B cell (primary cell): ENCODE measurements at regions not wholly inside any gene's neighbourhood (a gene's known extent, or its start where the extent isn't known, plus 50 kb on each side); places are given as distances from the start of the nearest gene placed in this dataset.

Experiments used
- ATAC-seq: fragments of 200-7000 bp; cut with Tn5 transposase; one replicate; pipeline ENCODE4 v1.10.0; 2021; ENCODE audit warnings: low read depth, mild to moderate bottlenecking, moderate number of reproducible peaks, moderate library complexity
- CTCF ChIA-PET: fragments of 350-600 bp; sonication (Branson Sonifier 250); formaldehyde crosslinking; loops from one replicate; lab custom pipeline; 2021; ENCODE audit warnings: antibody characterized with exemption, inconsistent platforms; lab: Charles Lee
- POLR2A ChIA-PET: fragments of 350-600 bp; sonication (Branson Sonifier 250); formaldehyde crosslinking; loops from one replicate; lab custom pipeline; 2021; ENCODE audit warnings: antibody characterized with exemption; lab: Charles Lee
- DNase-seq: peaks from one replicate; pipeline ENCODE4 v3.0.0; 2013
- H2AFZ ChIP-seq: 2 replicates; pipeline ENCODE4 v1.6.1; 2012; ENCODE audit warnings: mild to moderate bottlenecking, low read depth, low read length; ENCODE audit not compliant: insufficient read depth, poor library complexity, severe bottlenecking
- H3K27ac ChIP-seq, 2 donors: 1 replicate in 1 of 2; 2 replicates in 1 of 2; pipeline ENCODE4 v1.5.1; 2012 to 2013; ENCODE audit warnings: low read length in 2 of 2, mild to moderate bottlenecking in 2 of 2, moderate library complexity in 1 of 2
- H3K27me3 ChIP-seq, 4 experiments: fragments of 200-600 bp in 1 of 4; sonication (generic) in 1 of 4; replicated peaks in 1 of 4; 1 replicate in 2 of 4; 2 replicates in 2 of 4; pipeline versions ENCODE4 v1.6.1 to v1.7.0; 2013 to 2016; ENCODE audit warnings: low read length in 3 of 4, mild to moderate bottlenecking in 2 of 4, mixed read lengths in 1 of 4, moderate library complexity in 1 of 4; ENCODE audit not compliant: insufficient read depth in 4 of 4, control insufficient read depth in 3 of 4; ENCODE audit errors: control extremely low read depth in 1 of 4
- H3K36me3 ChIP-seq, 2 experiments: replicated peaks in 1 of 2; 1 replicate in 1 of 2; 2 replicates in 1 of 2; pipeline versions ENCODE4 v1.6.1 to v1.7.1; 2013; ENCODE audit warnings: low read length in 1 of 2; ENCODE audit not compliant: insufficient read depth in 2 of 2, control insufficient read depth in 1 of 2; ENCODE audit errors: control extremely low read depth in 1 of 2, extremely low read depth in 1 of 2
- H3K4me1 ChIP-seq, 2 donors: fragments of 200-600 bp in 1 of 2; sonication (generic) in 1 of 2; 1 replicate in 1 of 2; 2 replicates in 1 of 2; pipeline versions ENCODE4 v1.5.1 to v1.6.1; 2013 to 2017; ENCODE audit warnings: low read length in 2 of 2; ENCODE audit not compliant: control insufficient read depth in 2 of 2, insufficient read depth in 2 of 2
- H3K4me2 ChIP-seq: replicated peaks from 2 replicates; pipeline ENCODE3; 2012; ENCODE audit warnings: mild to moderate bottlenecking, low read depth, low read length; ENCODE audit not compliant: poor library complexity, severe bottlenecking
- H3K4me3 ChIP-seq, 5 experiments: fragments of 200-600 bp in 1 of 5; sonication (generic) in 1 of 5; 1 replicate in 3 of 5; 2 replicates in 2 of 5; pipeline versions ENCODE4 v1.5.1 to v1.7.0; 2011 to 2016; ENCODE audit warnings: low read length in 4 of 5, mild to moderate bottlenecking in 4 of 5, low read depth in 2 of 5, control low read depth in 1 of 5, moderate library complexity in 1 of 5; ENCODE audit not compliant: insufficient read depth in 1 of 5; ENCODE audit errors: control extremely low read depth in 1 of 5, extremely low read depth in 1 of 5
- H3K79me2 ChIP-seq: fragments of 200-600 bp; sonication (generic); one replicate; pipeline ENCODE4 v1.6.0; 2016; ENCODE audit warnings: low read length; ENCODE audit not compliant: control insufficient read depth, insufficient read depth
- H3K9ac ChIP-seq: fragments of 200-600 bp; sonication (generic); 2 replicates; pipeline ENCODE4 v1.6.1; 2017; ENCODE audit warnings: mild to moderate bottlenecking, low read length, moderate library complexity
- H3K9me3 ChIP-seq, 3 donors: one replicate each; pipeline versions ENCODE4 v1.6.1 to v1.7.1; 2013; ENCODE audit warnings: low read length in 2 of 3; ENCODE audit not compliant: control insufficient read depth in 2 of 3, insufficient read depth in 1 of 3; ENCODE audit errors: control extremely low read depth in 1 of 3
- H4K20me1 ChIP-seq: 2 replicates; pipeline ENCODE4 v1.6.0; 2012; ENCODE audit warnings: mild to moderate bottlenecking, low read length; ENCODE audit not compliant: insufficient read depth, control insufficient read depth, poor library complexity, severe bottlenecking
- H3K27ac Mint-ChIP-seq: one replicate; pipeline ENCODE4 v1.8.0; 2021; ENCODE audit warnings: mixed read lengths
- H3K27me3 Mint-ChIP-seq: one replicate; pipeline ENCODE4 v1.8.0; 2021; ENCODE audit warnings: mixed read lengths
- H3K4me1 Mint-ChIP-seq: one replicate; pipeline ENCODE4 v1.8.0; 2021; ENCODE audit warnings: mixed read lengths
- H3K4me3 Mint-ChIP-seq: one replicate; pipeline ENCODE4 v1.8.0; 2021; ENCODE audit warnings: mixed read lengths
- H3K9me3 Mint-ChIP-seq: one replicate; pipeline ENCODE4 v1.8.0; 2022; ENCODE audit warnings: mixed read lengths; ENCODE audit not compliant: insufficient read depth
- EZH2 ChIP-seq: IDR thresholded peaks from 2 replicates; pipeline ENCODE4 v1.6.1; 2012; ENCODE audit warnings: borderline replicate concordance, low read depth, mild to moderate bottlenecking, moderate library complexity, low read length; ENCODE audit not compliant: insufficient read depth, poor library complexity, severe bottlenecking
- WGBS: methylation state at CpG from one replicate; pipeline ENCODE4 v1.1.5; 2013; ENCODE audit warnings: missing lambda C conversion rate; ENCODE audit not compliant: insufficient coverage; 5-methylcytosine and 5-hydroxymethylcytosine counted together
- intact Hi-C: fragments of 100-400 bp; cut with micrococcal nuclease; formaldehyde crosslinking; loops from one replicate; pipeline ENCODE4 v1.10.0; 2022
- TF ChIP-seq, protein P1 (sequence below): fragments of 200-600 bp; IDR thresholded peaks from one replicate; pipeline ENCODE4 v1.8.0; 2022; ENCODE audit warnings: antibody characterized with exemption, mild to moderate bottlenecking

DNA sequence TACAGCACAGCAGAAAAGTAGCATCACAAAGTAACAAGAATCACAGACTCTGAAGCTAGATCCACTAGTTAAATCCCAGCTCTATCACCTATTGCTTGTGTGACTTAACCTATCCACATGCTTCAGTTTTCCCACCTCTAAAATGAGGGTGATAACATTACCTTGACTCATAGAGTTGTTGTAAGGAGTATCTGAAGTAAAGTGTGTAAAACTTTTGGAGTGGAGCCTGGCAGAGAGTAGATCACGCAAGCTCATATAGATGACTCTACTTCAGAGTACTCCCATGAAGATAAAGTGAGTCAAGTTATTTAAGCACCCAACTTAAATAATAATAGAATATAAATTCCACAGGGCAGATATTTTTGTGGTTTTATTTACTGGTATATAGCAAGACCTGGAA is 94.5 kb upstream of the FER start:
- Mint-ChIP-seq H3K4me3 (no peak overlapping the region), H3K9me3 (no peaks in the 10 kb centered on the region), H3K4me1 (no peaks in the 10 kb centered on the region), H3K27me3 (peaks cover 16% of the 10 kb centered on the region), H3K27ac (no peak overlapping the region)
- Histone ChIP-seq H3K4me1 (no peaks in the 10 kb centered on the region), H4K20me1 (no peaks in the 10 kb centered on the region), H3K9me3 (no peaks in the 10 kb centered on the region), H3K36me3 (no peaks in the 10 kb centered on the region), H3K27ac (no peak overlapping the region), H3K27me3 (peaks cover 0 to 3% (median 0%) of the 10 kb centered on the region in 4 experiments), H3K79me2 (no peaks in the 10 kb centered on the region), H2AFZ (no peak overlapping the region), H3K9ac (no peak overlapping the region), H3K4me3 (no peak overlapping the region), H3K4me2 (no peak overlapping the region)
- ATAC-seq (no peak), DNase-seq (no peak)
- intact Hi-C loops = no loop called here
- no CpG with 5 or more reads among the region's 1 CpG for WGBS
- TF ChIP-seq, protein P1, sequence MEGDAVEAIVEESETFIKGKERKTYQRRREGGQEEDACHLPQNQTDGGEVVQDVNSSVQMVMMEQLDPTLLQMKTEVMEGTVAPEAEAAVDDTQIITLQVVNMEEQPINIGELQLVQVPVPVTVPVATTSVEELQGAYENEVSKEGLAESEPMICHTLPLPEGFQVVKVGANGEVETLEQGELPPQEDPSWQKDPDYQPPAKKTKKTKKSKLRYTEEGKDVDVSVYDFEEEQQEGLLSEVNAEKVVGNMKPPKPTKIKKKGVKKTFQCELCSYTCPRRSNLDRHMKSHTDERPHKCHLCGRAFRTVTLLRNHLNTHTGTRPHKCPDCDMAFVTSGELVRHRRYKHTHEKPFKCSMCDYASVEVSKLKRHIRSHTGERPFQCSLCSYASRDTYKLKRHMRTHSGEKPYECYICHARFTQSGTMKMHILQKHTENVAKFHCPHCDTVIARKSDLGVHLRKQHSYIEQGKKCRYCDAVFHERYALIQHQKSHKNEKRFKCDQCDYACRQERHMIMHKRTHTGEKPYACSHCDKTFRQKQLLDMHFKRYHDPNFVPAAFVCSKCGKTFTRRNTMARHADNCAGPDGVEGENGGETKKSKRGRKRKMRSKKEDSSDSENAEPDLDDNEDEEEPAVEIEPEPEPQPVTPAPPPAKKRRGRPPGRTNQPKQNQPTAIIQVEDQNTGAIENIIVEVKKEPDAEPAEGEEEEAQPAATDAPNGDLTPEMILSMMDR = no peak
- no peak for TF ChIP-seq EZH2
- POLR2A ChIA-PET = no interaction called here
- CTCF ChIA-PET = interaction anchor here (1.0 kb wide), 1 partner anchor 11 kb away, joined by 4 read pairs; no protein-coding TSS in a partner anchor

GRCh38 chr5:108650997-108651396 is 96.7 kb upstream of the FER start:
- ChIA-PET POLR2A (no interaction called here), CTCF (interaction anchor here (1.5 kb wide), 1 partner anchor 9 kb away, joined by 5 read pairs; no protein-coding TSS in a partner anchor)
- Histone ChIP-seq H3K9ac (no peak overlapping the region), H3K27ac (no peak overlapping the region), H4K20me1 (no peaks in the 10 kb centered on the region), H2AFZ (no peak overlapping the region), H3K4me3 (no peak overlapping the region), H3K27me3 (no peaks in the 10 kb centered on the region), H3K4me1 (no peaks in the 10 kb centered on the region), H3K4me2 (no peak overlapping the region), H3K9me3 (peaks cover 0 to 12% (median 11%) of the 10 kb centered on the region in 3 donors), H3K36me3 (no peaks in the 10 kb centered on the region), H3K79me2 (no peaks in the 10 kb centered on the region)
- TF ChIP-seq, protein P1 = no peak
- TF ChIP-seq EZH2 = no peak
- Mint-ChIP-seq H3K9me3 (peaks cover 8% of the 10 kb centered on the region), H3K4me3 (no peak overlapping the region), H3K4me1 (no peaks in the 10 kb centered on the region), H3K27ac (no peak overlapping the region), H3K27me3 (peaks cover 11% of the 10 kb centered on the region)
- DNase-seq = no peak
- no peak for ATAC-seq
- intact Hi-C loops = no loop called here
